ENCODE measurements at regions not wholly inside any gene's neighbourhood (a gene's known extent, or its start where the extent isn't known, plus 50 kb on each side); places are given as distances from the start of the nearest gene placed in this dataset.

DNA sequence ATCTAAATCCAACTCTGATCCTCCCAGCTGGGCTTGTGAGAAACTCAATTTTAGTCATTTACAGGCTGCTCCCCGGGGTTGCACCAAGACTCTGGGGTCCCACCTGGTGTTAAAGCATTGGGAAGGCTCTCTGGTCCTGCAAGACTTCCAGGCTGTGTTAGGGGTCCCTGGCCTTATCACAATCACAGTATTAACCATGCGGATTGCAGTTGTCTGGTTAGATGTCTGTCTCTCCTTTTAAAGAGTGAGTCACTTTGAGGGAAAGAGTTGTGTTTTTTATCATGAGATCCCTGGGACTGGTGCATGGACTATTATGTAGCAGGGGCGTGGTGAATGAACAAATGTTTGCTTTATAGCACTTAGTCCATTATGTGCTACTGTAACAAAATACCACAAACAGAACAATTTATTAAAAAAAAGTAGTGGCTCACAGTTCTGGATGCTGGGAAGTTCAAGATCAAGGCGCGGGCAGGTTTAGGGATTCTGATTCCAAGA, 531.4 kb downstream of the FUT8 start:
- Histone ChIP-seq H3K9me3 (no peaks in the 10 kb centered on the region), H3K4me1 (no peaks in the 10 kb centered on the region), H3K36me3 (no peaks in the 10 kb centered on the region), H3K4me3 (no peak overlapping the region), H3K27me3 (no peaks in the 10 kb centered on the region), H3K27ac (no peak overlapping the region)
- intact Hi-C loops (cut with DNase I; ENCODE audit: low total_unique reads): no loop called here
- TF ChIP-seq POLR2A (IDR thresholded peaks at IDR 0.05) (no peak), CTCF (IDR thresholded peaks at IDR 0.05) (no peak)
- DNase-seq: no peak

DNA sequence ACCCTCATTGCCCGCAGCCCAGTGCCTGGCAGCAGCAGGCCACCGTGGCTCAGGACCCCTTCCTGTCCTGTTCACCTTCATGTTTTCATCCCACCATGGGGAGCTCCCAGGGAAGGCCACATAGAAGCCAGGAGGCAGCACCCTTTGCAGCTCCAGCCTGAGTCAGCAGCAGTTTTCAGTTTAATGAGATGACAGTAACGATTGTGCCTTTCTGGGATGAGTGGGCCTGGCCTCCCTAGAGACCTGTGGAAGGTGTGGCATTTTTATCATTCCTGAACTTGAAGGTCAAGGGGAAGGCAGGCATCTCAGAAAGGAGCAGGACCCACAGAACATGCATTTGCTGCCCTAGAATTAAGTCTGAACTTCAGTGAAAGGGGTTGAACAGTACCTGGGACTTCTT, 532.8 kb downstream of the FUT8 start:
- Histone ChIP-seq H3K36me3 (no peaks in the 10 kb centered on the region), H3K27me3 (no peaks in the 10 kb centered on the region), H3K9me3 (no peaks in the 10 kb centered on the region), H3K27ac (no peak overlapping the region), H3K4me1 (no peaks in the 10 kb centered on the region), H3K4me3 (no peak overlapping the region)
- intact Hi-C loops (cut with DNase I; ENCODE audit: low total_unique reads): no loop called here
- TF ChIP-seq CTCF (IDR thresholded peaks at IDR 0.05): no peak
- no peak for TF ChIP-seq POLR2A (IDR thresholded peaks at IDR 0.05)
- DNase-seq: no peak

- no peaks in the 10 kb centered on the region for H3K36me3 ChIP-seq
- no peaks in the 10 kb centered on the region for H3K4me1 ChIP-seq
- no peak for TF ChIP-seq CTCF (IDR thresholded peaks at IDR 0.05)
- no peak for TF ChIP-seq POLR2A (IDR thresholded peaks at IDR 0.05)
- no peaks in the 10 kb centered on the region for H3K9me3 ChIP-seq
- no peaks in the 10 kb centered on the region for H3K27me3 ChIP-seq
- no peak for DNase-seq
- H3K27ac ChIP-seq: no peak overlapping the region
- H3K4me3 ChIP-seq: no peak overlapping the region
- intact Hi-C loops (cut with DNase I; ENCODE audit: low total_unique reads): no loop called here
Observed at GRCh38 chr14:65946494-65946893, 534.0 kb downstream of the FUT8 start.

DNA sequence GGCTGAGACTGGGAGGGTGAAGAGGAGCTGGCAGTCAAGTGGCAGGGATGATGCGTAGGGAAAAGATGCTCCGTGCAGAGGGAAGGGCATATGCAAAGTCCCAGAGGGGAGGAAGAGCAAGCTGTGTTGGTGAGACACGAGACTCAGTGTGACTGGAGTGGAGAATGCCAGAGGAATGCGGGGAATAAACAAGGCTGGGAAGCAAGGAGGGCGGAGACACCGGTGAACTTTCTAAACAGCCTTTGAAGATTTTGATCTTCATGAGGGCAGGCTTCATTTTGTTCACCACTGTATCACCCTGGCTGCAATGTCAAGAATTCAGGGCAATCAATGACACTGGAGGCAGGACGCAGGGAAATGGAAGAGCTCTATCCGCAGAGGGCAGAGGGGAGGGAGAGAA, 535.8 kb downstream of the FUT8 start:
- intact Hi-C loops (cut with DNase I; ENCODE audit: low total_unique reads): no loop called here
- TF ChIP-seq CTCF (IDR thresholded peaks at IDR 0.05) (no peak), POLR2A (IDR thresholded peaks at IDR 0.05) (no peak)
- no peaks in the 10 kb centered on the region for H3K36me3 ChIP-seq

DNA sequence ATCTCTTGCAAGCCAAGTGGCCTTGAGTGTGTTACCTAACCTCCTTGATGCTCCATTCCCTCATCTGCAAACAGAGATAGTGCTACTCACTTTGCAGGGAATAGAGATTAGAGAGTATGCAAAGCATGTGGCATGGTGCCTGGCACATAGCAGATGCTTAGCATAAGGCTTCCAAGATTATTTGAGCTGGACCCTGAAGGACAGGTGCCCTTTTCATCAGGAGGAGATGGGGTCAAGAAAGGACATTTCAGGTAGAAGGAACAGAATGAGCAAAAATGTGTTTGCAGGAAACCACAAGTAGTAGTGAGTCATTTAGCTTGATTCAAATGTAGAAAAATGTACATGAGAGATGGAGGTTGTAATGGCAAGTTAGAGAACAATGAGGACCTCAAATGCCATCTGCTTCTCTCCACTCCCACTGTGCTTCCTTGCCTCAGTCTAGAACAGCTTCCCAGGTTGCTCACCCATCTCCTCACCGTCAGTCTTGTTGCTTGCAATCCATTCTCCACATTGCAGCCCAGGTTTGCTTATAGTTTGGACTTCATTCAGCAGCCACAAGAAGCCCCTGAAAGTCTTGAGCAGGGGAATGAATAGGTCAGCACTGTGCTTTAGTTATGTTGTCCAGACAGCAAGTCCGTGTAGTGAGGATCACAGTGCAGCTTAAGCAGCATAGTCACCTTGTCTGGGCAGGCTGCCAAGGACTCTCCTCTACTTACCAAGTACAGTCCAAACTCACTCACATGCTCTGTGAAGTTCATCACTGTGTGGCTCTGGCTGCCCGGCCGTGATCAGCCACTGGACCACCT, 536.3 kb upstream of the CCDC196 start:
- no peaks in the 10 kb centered on the region for H3K9me3 ChIP-seq
- TF ChIP-seq CTCF (IDR thresholded peaks at IDR 0.05) (no peak), POLR2A (IDR thresholded peaks at IDR 0.05) (no peak)
- H3K4me3 ChIP-seq: no peak overlapping the region
- no peaks in the 10 kb centered on the region for H3K27me3 ChIP-seq
- H3K36me3 ChIP-seq: no peaks in the 10 kb centered on the region
- no peaks in the 10 kb centered on the region for H3K4me1 ChIP-seq
- peak; percentile 23 to 24 for DNase-seq
- intact Hi-C loops (cut with DNase I; ENCODE audit: low total_unique reads): no loop called here
- H3K27ac ChIP-seq: no peak overlapping the region

More for the DNA sequence above, 535.8 kb downstream of the FUT8 start:
- no peak for DNase-seq
- no peaks in the 10 kb centered on the region for H3K9me3 ChIP-seq
- no peak overlapping the region for H3K27ac ChIP-seq
- no peak overlapping the region for H3K4me3 ChIP-seq
- no peaks in the 10 kb centered on the region for H3K4me1 ChIP-seq
- no peaks in the 10 kb centered on the region for H3K27me3 ChIP-seq

Data from uterus (tissue), 3 donors.